CD4-positive, alpha-beta T cell treated with Interleukin-10 for 1 hour (primary cell): ENCODE measurements at regions not wholly inside any gene's neighbourhood (a gene's known extent, or its start where the extent isn't known, plus 50 kb on each side); places are given as distances from the start of the nearest gene placed in this dataset.

Experiments
- DNase-seq: peaks from one replicate; pipeline ENCODE4 v3.0.0-alpha.2; 2020

DNA sequence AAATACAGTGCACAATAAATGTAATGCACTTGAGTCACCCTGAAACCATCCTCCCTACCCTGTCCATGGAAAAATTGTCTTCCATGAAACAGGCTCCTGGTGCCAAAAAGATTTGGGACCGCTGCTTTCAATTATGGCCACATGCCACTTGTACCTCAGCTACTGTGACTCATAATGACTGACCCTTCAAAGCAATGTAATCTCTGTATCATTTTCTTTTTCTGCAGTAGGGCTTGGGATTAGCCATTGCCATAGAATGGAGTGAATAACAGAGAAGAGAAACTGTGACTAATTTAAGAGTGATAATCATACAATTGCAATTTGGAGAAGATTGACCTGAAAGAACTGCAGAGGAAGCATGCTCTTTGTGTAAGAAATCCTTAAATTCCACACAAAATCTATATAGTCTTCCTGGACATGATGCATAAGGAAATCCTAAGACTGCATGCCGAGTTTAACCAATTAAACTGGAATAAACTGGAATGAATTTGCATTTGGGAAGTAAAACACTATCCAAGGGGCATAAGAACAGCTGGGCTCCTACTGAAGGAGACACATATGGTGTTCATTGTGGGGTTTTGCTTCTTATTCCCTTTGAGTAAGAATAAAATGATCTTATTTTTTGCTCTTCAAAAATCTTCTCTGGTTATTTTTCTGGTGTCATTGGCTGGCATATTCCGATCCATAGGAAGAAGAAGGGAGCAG is 59.5 kb upstream of the SLC7A1 start:
- DNase-seq: no peak

GRCh38 chr13:29654384-29654783 is 58.9 kb upstream of the SLC7A1 start:
- no peak for DNase-seq

DNA sequence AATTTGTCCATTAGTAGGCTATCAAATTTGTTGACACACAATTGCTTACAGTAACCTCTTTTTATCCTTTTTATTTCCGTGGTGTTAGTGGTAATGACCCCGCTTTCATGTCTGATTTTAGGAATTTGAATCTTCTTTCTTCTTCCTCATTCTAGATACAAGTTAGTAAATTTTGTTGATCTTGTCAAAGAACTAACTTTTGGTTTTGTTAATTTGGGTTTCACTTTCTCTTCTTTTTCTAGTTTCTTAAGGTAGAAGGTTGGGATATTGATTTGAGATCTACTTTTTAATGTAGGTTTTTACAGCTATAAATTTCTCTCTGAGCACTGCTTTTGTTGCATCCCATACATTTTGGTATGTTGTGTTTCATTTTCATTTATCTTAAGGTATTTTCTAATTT is 53.3 kb upstream of the SLC7A1 start:
- DNase-seq: no peak
